ENCODE measurements at regions not wholly inside any gene's neighbourhood (a gene's known extent, or its start where the extent isn't known, plus 50 kb on each side); places are given as distances from the start of the nearest gene placed in this dataset.

DNA sequence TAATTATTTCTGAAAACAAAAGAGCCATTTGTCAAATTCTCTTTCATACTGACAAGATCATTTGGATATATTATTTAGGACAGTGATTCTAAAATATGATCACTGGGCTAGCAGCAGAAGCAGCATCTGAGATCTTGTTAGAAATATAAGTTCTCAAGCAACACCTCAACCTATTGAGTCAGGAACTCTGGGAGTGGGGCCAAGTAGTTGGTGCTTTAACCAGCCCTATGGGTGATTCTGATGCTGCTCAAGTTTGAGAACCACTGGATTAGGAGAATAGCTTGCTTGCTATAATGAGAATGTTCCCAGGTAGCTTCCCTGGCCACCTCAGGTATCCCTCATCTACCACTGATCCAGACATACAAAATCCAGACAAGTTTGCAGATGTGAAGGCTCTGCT is 466.9 kb upstream of the CELF4 start:
- H3K36me3 ChIP-seq: no peaks in the 10 kb centered on the region
- DNase-seq: no peak
- H3K4me3 ChIP-seq: no peak overlapping the region
- TF ChIP-seq EP300 (IDR thresholded peaks at IDR 0.05) (no peak), POLR2A (IDR thresholded peaks at IDR 0.05) (no peak)
- TF ChIP-seq, protein P1, sequence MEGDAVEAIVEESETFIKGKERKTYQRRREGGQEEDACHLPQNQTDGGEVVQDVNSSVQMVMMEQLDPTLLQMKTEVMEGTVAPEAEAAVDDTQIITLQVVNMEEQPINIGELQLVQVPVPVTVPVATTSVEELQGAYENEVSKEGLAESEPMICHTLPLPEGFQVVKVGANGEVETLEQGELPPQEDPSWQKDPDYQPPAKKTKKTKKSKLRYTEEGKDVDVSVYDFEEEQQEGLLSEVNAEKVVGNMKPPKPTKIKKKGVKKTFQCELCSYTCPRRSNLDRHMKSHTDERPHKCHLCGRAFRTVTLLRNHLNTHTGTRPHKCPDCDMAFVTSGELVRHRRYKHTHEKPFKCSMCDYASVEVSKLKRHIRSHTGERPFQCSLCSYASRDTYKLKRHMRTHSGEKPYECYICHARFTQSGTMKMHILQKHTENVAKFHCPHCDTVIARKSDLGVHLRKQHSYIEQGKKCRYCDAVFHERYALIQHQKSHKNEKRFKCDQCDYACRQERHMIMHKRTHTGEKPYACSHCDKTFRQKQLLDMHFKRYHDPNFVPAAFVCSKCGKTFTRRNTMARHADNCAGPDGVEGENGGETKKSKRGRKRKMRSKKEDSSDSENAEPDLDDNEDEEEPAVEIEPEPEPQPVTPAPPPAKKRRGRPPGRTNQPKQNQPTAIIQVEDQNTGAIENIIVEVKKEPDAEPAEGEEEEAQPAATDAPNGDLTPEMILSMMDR (IDR thresholded peaks at IDR 0.05): no peak
- intact Hi-C loops (cut with DNase I): no loop called here
- no peak overlapping the region for H3K27ac ChIP-seq
- H3K4me1 ChIP-seq (ENCODE audit: insufficient read depth): no peaks in the 10 kb centered on the region
- H3K27me3 ChIP-seq: no peaks in the 10 kb centered on the region
- H3K9me3 ChIP-seq: no peaks in the 10 kb centered on the region

DNA sequence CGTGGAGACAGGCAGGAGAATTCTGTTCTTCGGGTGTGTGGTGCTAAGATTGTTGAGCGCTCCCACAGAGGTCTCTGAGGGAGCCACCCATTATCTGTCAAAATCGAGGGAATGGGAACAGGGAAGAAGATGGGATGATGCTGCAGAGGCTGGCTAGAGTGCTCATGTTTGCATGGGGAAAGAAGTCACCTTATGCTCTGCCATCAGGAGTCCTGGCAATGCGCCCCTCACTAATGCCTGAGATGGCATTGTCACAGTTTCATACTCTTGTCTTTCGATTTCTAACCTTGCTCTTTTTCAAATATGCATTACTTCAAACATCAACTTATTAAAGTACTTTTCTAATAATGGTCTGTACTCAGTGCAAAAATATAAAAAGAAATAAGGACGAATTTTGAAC is 463.3 kb upstream of the CELF4 start:
- Histone ChIP-seq H3K36me3 (no peaks in the 10 kb centered on the region), H3K27ac (no peak overlapping the region), H3K4me1 (ENCODE audit: insufficient read depth) (no peaks in the 10 kb centered on the region), H3K4me3 (no peak overlapping the region), H3K9me3 (no peaks in the 10 kb centered on the region), H3K27me3 (no peaks in the 10 kb centered on the region)
- intact Hi-C loops (cut with DNase I): no loop called here
- DNase-seq: no peak
- 84 to 87% (median 85%) methylated on average over 7 of the region's 7 CpGs for WGBS, 3 donors
- TF ChIP-seq, protein P1 (IDR thresholded peaks at IDR 0.05): no peak
- no peak for TF ChIP-seq EP300 (IDR thresholded peaks at IDR 0.05)
- TF ChIP-seq POLR2A (IDR thresholded peaks at IDR 0.05): no peak

DNA sequence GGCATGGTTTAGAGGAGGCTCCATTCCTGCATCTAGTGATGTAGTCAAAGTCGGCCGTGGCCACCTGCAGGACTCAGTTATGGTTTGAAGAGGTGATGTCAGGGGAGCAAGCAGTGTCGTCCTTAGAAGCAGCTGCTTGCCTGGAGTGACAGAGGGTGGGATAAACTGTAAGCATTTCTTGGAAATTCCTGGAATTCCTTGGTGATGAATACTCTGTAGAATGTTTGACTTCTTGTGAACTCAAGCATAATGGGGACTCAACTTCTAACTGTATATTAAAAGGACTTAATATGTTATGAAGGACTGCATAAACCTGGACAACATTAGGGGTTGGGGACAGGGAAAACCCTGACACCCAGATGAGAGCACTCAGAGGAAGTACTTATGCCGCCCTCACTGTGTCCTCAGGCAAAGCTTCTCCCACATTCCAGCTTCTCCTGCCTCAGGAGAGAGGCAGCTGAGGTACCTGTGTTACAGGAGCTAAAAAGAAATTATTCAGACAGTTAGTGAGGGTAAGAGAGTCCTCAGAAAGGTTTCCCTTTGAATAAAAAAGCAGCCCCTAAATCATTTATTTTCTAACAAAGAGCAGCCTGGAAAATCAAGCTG is 459.9 kb upstream of the CELF4 start:
- TF ChIP-seq, protein P1 (IDR thresholded peaks at IDR 0.05): no peak
- TF ChIP-seq POLR2A (IDR thresholded peaks at IDR 0.05) (no peak), EP300 (IDR thresholded peaks at IDR 0.05) (no peak)
- intact Hi-C loops (cut with DNase I): no loop called here
- Histone ChIP-seq H3K9me3 (no peaks in the 10 kb centered on the region), H3K27ac (no peak overlapping the region), H3K36me3 (no peaks in the 10 kb centered on the region), H3K27me3 (no peaks in the 10 kb centered on the region), H3K4me3 (no peak overlapping the region), H3K4me1 (ENCODE audit: insufficient read depth) (no peaks in the 10 kb centered on the region)
- 54 to 59% (median 57%) methylated on average over 4 of the region's 4 CpGs for WGBS, 3 donors
- no peak for DNase-seq

DNA sequence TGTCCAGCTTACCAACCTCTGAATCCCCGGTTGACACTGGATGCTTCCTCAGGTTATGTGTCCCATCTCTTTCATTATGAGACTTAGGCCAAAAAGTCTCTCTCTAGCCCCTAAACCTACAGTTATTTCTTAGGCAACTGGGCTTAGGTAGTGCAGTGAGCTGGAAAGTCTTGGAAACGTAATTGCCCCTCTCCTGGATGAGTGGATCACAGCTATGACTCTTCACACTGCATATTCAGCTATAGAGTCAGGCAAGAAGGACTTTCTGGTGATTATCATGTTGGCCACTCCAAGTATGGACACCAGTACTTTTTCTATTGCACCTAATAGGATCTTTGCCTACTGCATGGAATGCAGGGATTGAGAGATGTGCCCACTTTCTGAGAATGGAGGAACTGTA is 458.3 kb upstream of the CELF4 start:
- TF ChIP-seq POLR2A (IDR thresholded peaks at IDR 0.05) (no peak), EP300 (IDR thresholded peaks at IDR 0.05) (no peak)
- TF ChIP-seq, protein P1 (IDR thresholded peaks at IDR 0.05): no peak

More for the DNA sequence above, 458.3 kb upstream of the CELF4 start:
- intact Hi-C loops (cut with DNase I): no loop called here
- no peaks in the 10 kb centered on the region for H3K27me3 ChIP-seq
- no peak overlapping the region for H3K27ac ChIP-seq
- no peaks in the 10 kb centered on the region for H3K9me3 ChIP-seq
- no peak for DNase-seq
- WGBS, 3 donors: 89 to 97% (median 90%) methylated on average over 2 of the region's 2 CpGs
- no peaks in the 10 kb centered on the region for H3K4me1 ChIP-seq (ENCODE audit: insufficient read depth)
- H3K4me3 ChIP-seq: no peak overlapping the region
- H3K36me3 ChIP-seq: no peaks in the 10 kb centered on the region

Measured in ovary (tissue), 7 donors.